ENCODE measurements at regions not wholly inside any gene's neighbourhood (a gene's known extent, or its start where the extent isn't known, plus 50 kb on each side); places are given as distances from the start of the nearest gene placed in this dataset.

DNA sequence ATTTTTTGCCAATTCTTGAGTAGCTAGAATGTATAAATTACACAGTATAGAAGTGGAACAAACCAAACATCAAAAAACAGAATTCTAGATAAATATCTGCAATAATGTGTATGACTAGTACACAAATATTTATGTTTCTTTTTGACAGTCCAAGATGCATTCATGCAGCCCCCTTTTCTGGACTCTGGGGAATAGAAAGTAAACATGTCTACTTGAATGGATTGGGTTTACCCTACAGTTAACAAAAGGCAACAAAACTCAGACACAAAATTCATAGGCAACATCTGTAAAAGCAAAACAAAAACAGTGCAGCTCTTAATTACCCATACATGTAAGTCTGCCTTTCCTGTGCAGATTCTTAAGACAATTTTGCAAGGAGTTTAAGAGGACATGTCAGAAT is 419.4 kb upstream of the DACH1 start:
- no peak for TF ChIP-seq FOXM1 (IDR thresholded peaks at IDR 0.05; ENCODE audit: low read depth)
- TF ChIP-seq, protein P1, sequence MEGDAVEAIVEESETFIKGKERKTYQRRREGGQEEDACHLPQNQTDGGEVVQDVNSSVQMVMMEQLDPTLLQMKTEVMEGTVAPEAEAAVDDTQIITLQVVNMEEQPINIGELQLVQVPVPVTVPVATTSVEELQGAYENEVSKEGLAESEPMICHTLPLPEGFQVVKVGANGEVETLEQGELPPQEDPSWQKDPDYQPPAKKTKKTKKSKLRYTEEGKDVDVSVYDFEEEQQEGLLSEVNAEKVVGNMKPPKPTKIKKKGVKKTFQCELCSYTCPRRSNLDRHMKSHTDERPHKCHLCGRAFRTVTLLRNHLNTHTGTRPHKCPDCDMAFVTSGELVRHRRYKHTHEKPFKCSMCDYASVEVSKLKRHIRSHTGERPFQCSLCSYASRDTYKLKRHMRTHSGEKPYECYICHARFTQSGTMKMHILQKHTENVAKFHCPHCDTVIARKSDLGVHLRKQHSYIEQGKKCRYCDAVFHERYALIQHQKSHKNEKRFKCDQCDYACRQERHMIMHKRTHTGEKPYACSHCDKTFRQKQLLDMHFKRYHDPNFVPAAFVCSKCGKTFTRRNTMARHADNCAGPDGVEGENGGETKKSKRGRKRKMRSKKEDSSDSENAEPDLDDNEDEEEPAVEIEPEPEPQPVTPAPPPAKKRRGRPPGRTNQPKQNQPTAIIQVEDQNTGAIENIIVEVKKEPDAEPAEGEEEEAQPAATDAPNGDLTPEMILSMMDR (IDR thresholded peaks at IDR 0.05) = no peak
- TF ChIP-seq, protein P2, sequence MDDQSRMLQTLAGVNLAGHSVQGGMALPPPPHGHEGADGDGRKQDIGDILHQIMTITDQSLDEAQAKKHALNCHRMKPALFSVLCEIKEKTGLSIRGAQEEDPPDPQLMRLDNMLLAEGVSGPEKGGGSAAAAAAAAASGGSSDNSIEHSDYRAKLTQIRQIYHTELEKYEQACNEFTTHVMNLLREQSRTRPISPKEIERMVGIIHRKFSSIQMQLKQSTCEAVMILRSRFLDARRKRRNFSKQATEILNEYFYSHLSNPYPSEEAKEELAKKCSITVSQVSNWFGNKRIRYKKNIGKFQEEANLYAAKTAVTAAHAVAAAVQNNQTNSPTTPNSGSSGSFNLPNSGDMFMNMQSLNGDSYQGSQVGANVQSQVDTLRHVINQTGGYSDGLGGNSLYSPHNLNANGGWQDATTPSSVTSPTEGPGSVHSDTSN (IDR thresholded peaks at IDR 0.05) = no peak
- TF ChIP-seq YY1 (IDR thresholded peaks at IDR 0.05; ENCODE audit: low read depth) = no peak
- no peak for TF ChIP-seq EZH2phosphoT487 (IDR thresholded peaks at IDR 0.05; ENCODE audit: borderline replicate concordance, low read depth)
- TF ChIP-seq TCF12 (IDR thresholded peaks at IDR 0.05) = no peak
- no peak for TF ChIP-seq TAF1 (IDR thresholded peaks at IDR 0.05; ENCODE audit: borderline replicate concordance, low read depth, low read length)
- no peak for TF ChIP-seq NFIC (IDR thresholded peaks at IDR 0.05; ENCODE audit: borderline replicate concordance)

All from SK-N-SH (cell line).